ENCODE measurements at regions not wholly inside any gene's neighbourhood (a gene's known extent, or its start where the extent isn't known, plus 50 kb on each side); places are given as distances from the start of the nearest gene placed in this dataset.

- H3K4me3 ChIP-seq (ENCODE audit: low read depth, low read length) = no peak overlapping the region
- no peaks in the 10 kb centered on the region for H3K4me1 ChIP-seq
- TF ChIP-seq CTCF (IDR thresholded peaks at IDR 0.05; ENCODE audit: low read depth, low read length) = no peak
- DNase-seq = no peak
- no peaks in the 10 kb centered on the region for H3K27me3 ChIP-seq
- H3K36me3 ChIP-seq = no peaks in the 10 kb centered on the region
- no peaks in the 10 kb centered on the region for H3K9me3 ChIP-seq
Measured at GRCh38 chr2:239455436-239456203, 54.8 kb upstream of the HDAC4 start.

GRCh38 chr2:239454507-239454906 lies 53.7 kb upstream of the HDAC4 start:
- H3K9me3 ChIP-seq = no peaks in the 10 kb centered on the region
- DNase-seq = no peak

More at GRCh38 chr2:239454507-239454906, 53.7 kb upstream of the HDAC4 start:
- TF ChIP-seq CTCF (IDR thresholded peaks at IDR 0.05; ENCODE audit: low read depth, low read length) = no peak
- Histone ChIP-seq H3K4me3 (ENCODE audit: low read depth, low read length) (no peak overlapping the region), H3K27me3 (no peaks in the 10 kb centered on the region), H3K36me3 (no peaks in the 10 kb centered on the region), H3K4me1 (no peaks in the 10 kb centered on the region)
